ENCODE measurements at regions not wholly inside any gene's neighbourhood (a gene's known extent, or its start where the extent isn't known, plus 50 kb on each side); places are given as distances from the start of the nearest gene placed in this dataset.
"Not testable (repeated sequence)": the region's sequence is repeated elsewhere in the genome, so short reads cannot be mapped to it uniquely, and the experiment has no call there.

GRCh38 chr2:153532140-153532539 lies 53.6 kb upstream of the RPRM start:
- DNase-seq (ENCODE audit: low spot score), result no peak

- DNase-seq (ENCODE audit: low spot score), result not testable (repeated sequence)
Measured at GRCh38 chr2:153533803-153534202, 55.2 kb upstream of the RPRM start.

- not testable (repeated sequence) for DNase-seq (ENCODE audit: low spot score)
Measured at GRCh38 chr2:153534590-153534989, 56.0 kb upstream of the RPRM start.

GRCh38 chr2:153536115-153536514 lies 57.6 kb upstream of the RPRM start:
- DNase-seq (ENCODE audit: low spot score), result no peak

- not testable (repeated sequence) for DNase-seq (ENCODE audit: low spot score)
Measured at GRCh38 chr2:153538102-153538501, 59.5 kb upstream of the RPRM start.

GRCh38 chr2:153543635-153544071 lies 65.1 kb upstream of the RPRM start:
- no peak for DNase-seq (ENCODE audit: low spot score)

- no peak for DNase-seq (ENCODE audit: low spot score)
Measured at GRCh38 chr2:153546358-153546757, 67.8 kb upstream of the RPRM start.

- DNase-seq (ENCODE audit: low spot score), result no peak
Measured at GRCh38 chr2:153548536-153548935, 70.0 kb upstream of the RPRM start.

- DNase-seq (ENCODE audit: low spot score), result no peak
Measured at GRCh38 chr2:153551698-153552097, 73.1 kb upstream of the RPRM start.

- no peak for DNase-seq (ENCODE audit: low spot score)
Measured at GRCh38 chr2:153557211-153557610, 78.6 kb upstream of the RPRM start.

- no peak for DNase-seq (ENCODE audit: low spot score)
Measured at GRCh38 chr2:153557714-153558113, 79.2 kb upstream of the RPRM start.

- DNase-seq (ENCODE audit: low spot score), result no peak
Measured at GRCh38 chr2:153558247-153558646, 79.7 kb upstream of the RPRM start.

- DNase-seq (ENCODE audit: low spot score), result no peak
Measured at GRCh38 chr2:153567367-153567766, 88.8 kb upstream of the RPRM start.

GRCh38 chr2:153568105-153568504 lies 89.5 kb upstream of the RPRM start:
- no peak for DNase-seq (ENCODE audit: low spot score)

GRCh38 chr2:153575171-153575853 lies 96.8 kb upstream of the RPRM start:
- no peak for DNase-seq (ENCODE audit: low spot score)

- no peak for DNase-seq (ENCODE audit: low spot score)
Measured at GRCh38 chr2:153584244-153584643, 105.7 kb upstream of the RPRM start.

- DNase-seq (ENCODE audit: low spot score), result no peak
Measured at GRCh38 chr2:153588408-153588807, 109.8 kb upstream of the RPRM start.

- DNase-seq (ENCODE audit: low spot score), result no peak
Measured at GRCh38 chr2:153589586-153589985, 111.0 kb upstream of the RPRM start.

GRCh38 chr2:153593086-153593485 lies 114.5 kb upstream of the RPRM start:
- DNase-seq (ENCODE audit: low spot score), result not testable (repeated sequence)

GRCh38 chr2:153595939-153596338 lies 117.4 kb upstream of the RPRM start:
- DNase-seq (ENCODE audit: low spot score), result no peak

- no peak for DNase-seq (ENCODE audit: low spot score)
Measured at GRCh38 chr2:153601812-153602211, 123.2 kb upstream of the RPRM start.

GRCh38 chr2:153604133-153604532 lies 125.6 kb upstream of the RPRM start:
- DNase-seq (ENCODE audit: low spot score), result no peak

- DNase-seq (ENCODE audit: low spot score), result no peak
Measured at GRCh38 chr2:153606623-153607022, 128.1 kb upstream of the RPRM start.

GRCh38 chr2:153622285-153622684 lies 143.7 kb upstream of the RPRM start:
- DNase-seq (ENCODE audit: low spot score), result no peak
